ENCODE measurements at regions not wholly inside any gene's neighbourhood (a gene's known extent, or its start where the extent isn't known, plus 50 kb on each side); places are given as distances from the start of the nearest gene placed in this dataset.

DNA sequence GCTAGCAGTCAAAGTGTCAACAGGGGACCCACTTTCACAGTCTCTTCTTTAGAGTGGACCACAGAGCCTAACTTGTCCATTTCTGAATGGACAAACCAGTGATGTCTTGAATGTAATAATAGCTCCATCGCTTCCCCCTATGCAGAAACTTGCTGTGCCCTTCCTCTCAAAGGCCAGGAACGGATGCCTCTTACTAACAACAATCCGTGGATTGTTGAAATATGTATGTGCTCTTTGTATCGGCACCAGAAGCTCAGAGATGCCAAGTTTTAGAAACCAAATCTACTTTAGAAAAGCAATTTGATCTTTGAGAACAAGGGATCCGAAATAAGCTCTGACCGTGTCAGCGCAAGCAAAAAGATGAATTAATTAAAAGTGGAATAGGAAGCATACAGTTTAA is 259.5 kb upstream of the POU2AF2 start:
- H3K36me3 ChIP-seq = no peaks in the 10 kb centered on the region
- no peaks in the 10 kb centered on the region for H3K4me1 ChIP-seq
- TF ChIP-seq CTCF (IDR thresholded peaks at IDR 0.05) = no peak
- no peaks in the 10 kb centered on the region for H3K27me3 ChIP-seq
- no peak overlapping the region for H3K9ac ChIP-seq (ENCODE audit: low read depth in 2 of 2, low read length in 2 of 2)
- H3K4me3 ChIP-seq = no peak overlapping the region
- intact Hi-C loops (cut with DNase I) = no loop called here
- H3K27ac ChIP-seq = no peak overlapping the region
- H3K9me3 ChIP-seq = no peaks in the 10 kb centered on the region
- DNase-seq = no peak

GRCh38 chr11:110985547-110985946 is 260.0 kb upstream of the POU2AF2 start:
- no peak for DNase-seq
- Histone ChIP-seq H3K36me3 (no peaks in the 10 kb centered on the region), H3K4me1 (no peaks in the 10 kb centered on the region), H3K27me3 (no peaks in the 10 kb centered on the region), H3K9ac (ENCODE audit: low read depth in 2 of 2, low read length in 2 of 2) (no peak overlapping the region), H3K4me3 (no peak overlapping the region), H3K9me3 (no peaks in the 10 kb centered on the region), H3K27ac (no peak overlapping the region)
- intact Hi-C loops (cut with DNase I) = no loop called here
- TF ChIP-seq CTCF (IDR thresholded peaks at IDR 0.05) = no peak

DNA sequence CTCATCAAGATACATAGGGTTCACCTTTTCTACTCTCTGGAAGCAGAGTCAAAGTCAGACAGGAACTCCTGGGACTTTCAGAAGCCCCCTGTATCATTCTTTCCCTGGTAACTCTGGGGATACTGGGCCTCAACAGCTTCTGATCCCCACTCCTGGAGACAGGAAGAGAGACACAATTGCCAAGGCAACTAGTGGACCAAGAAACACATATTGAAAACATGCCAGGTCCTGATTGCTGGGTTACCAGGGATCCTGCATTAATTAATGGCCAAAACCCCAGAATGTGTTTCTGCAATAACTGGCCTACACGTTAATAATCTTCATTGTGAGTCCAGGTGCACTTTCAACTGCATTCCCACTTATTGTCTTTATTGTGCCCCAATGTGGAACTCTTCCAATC is 260.8 kb upstream of the POU2AF2 start:
- H3K4me3 ChIP-seq = no peak overlapping the region
- intact Hi-C loops (cut with DNase I) = no loop called here

DNA sequence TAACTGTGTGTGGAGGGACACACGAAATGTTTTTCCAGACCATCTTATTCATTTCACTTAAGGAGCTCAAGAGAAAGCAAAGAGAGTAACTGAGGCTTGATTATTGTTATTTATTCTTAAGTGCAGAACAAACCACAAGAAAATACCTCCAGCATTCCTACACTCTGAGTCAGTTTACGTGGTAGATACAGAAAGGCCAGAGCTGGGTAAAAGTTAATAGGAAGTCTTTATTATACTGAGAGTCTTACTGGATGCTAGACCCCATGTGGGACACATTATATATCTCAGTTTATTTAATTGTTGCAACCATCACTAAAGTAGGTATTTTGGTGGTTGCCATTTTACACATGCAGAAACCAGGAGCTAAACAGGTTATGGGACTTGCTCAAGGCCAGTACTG is 261.4 kb upstream of the POU2AF2 start:
- Histone ChIP-seq H3K9me3 (no peaks in the 10 kb centered on the region), H3K4me1 (no peaks in the 10 kb centered on the region), H3K36me3 (no peaks in the 10 kb centered on the region), H3K27ac (no peak overlapping the region), H3K9ac (ENCODE audit: low read depth in 2 of 2, low read length in 2 of 2) (no peak overlapping the region), H3K4me3 (no peak overlapping the region), H3K27me3 (no peaks in the 10 kb centered on the region)
- TF ChIP-seq CTCF (IDR thresholded peaks at IDR 0.05) = no peak
- DNase-seq = no peak
- intact Hi-C loops (cut with DNase I) = no loop called here

More for the DNA sequence above, 260.8 kb upstream of the POU2AF2 start:
- no peaks in the 10 kb centered on the region for H3K9me3 ChIP-seq
- H3K27me3 ChIP-seq = no peaks in the 10 kb centered on the region
- no peak for DNase-seq
- no peak for TF ChIP-seq CTCF (IDR thresholded peaks at IDR 0.05)
- H3K36me3 ChIP-seq = no peaks in the 10 kb centered on the region
- H3K4me1 ChIP-seq = no peaks in the 10 kb centered on the region
- H3K27ac ChIP-seq = no peak overlapping the region
- H3K9ac ChIP-seq (ENCODE audit: low read depth in 2 of 2, low read length in 2 of 2) = no peak overlapping the region

GRCh38 chr11:110982214-110982613 is 263.3 kb upstream of the POU2AF2 start:
- Histone ChIP-seq H3K4me1 (no peaks in the 10 kb centered on the region), H3K9me3 (no peaks in the 10 kb centered on the region), H3K27me3 (no peaks in the 10 kb centered on the region), H3K36me3 (no peaks in the 10 kb centered on the region), H3K27ac (no peak overlapping the region), H3K9ac (ENCODE audit: low read depth in 2 of 2, low read length in 2 of 2) (no peak overlapping the region), H3K4me3 (no peak overlapping the region)
- TF ChIP-seq CTCF (IDR thresholded peaks at IDR 0.05) = no peak
- DNase-seq = no peak
- intact Hi-C loops (cut with DNase I) = no loop called here

- DNase-seq = no peak
- Histone ChIP-seq H3K4me1 (no peaks in the 10 kb centered on the region), H3K9me3 (no peaks in the 10 kb centered on the region), H3K36me3 (no peaks in the 10 kb centered on the region), H3K27me3 (no peaks in the 10 kb centered on the region), H3K27ac (no peak overlapping the region), H3K4me3 (no peak overlapping the region), H3K9ac (ENCODE audit: low read depth in 2 of 2, low read length in 2 of 2) (no peak overlapping the region)
- TF ChIP-seq CTCF (IDR thresholded peaks at IDR 0.05) = no peak
- intact Hi-C loops (cut with DNase I) = no loop called here
These were observed 265.8 kb upstream of the POU2AF2 start for GRCh38 chr11:110979696-110980095.
